ENCODE measurements at regions not wholly inside any gene's neighbourhood (a gene's known extent, or its start where the extent isn't known, plus 50 kb on each side); places are given as distances from the start of the nearest gene placed in this dataset.

GRCh38 chr7:69465262-69465661 lies 133.0 kb upstream of the AUTS2 start:
- TF ChIP-seq BHLHE40 (IDR thresholded peaks at IDR 0.05; ENCODE audit: low read depth, low read length) (no peak), CTCF (conservative IDR thresholded peaks at IDR 0.05; ENCODE audit: low read depth, low read length) (no peak), POLR2A (IDR thresholded peaks at IDR 0.05; ENCODE audit: low read depth, low read length) (no peak), MXI1 (IDR thresholded peaks at IDR 0.05; ENCODE audit: borderline replicate concordance, low read depth, low read length) (no peak), RAD21 (IDR thresholded peaks at IDR 0.05; ENCODE audit: low read length) (no peak), MAFK (IDR thresholded peaks at IDR 0.05; ENCODE audit: low read depth, low read length) (no peak), CEBPB (IDR thresholded peaks at IDR 0.05; ENCODE audit: low read depth, low read length) (no peak), RFX5 (IDR thresholded peaks at IDR 0.05; ENCODE audit: low read depth, low read length) (no peak), FOS (IDR thresholded peaks at IDR 0.05; ENCODE audit: low read depth, low read length) (no peak), USF2 (IDR thresholded peaks at IDR 0.05; ENCODE audit: low read depth, low read length) (no peak), RCOR1 (IDR thresholded peaks at IDR 0.05; ENCODE audit: insufficient replicate concordance, low read length) (no peak), NFE2L2 (IDR thresholded peaks at IDR 0.05; ENCODE audit: low read depth, low read length) (no peak)

Measured in IMR-90 (cell line).